BLaER1 treated with 17β-estradiol and CSF1 and Interleukin-3, amounts not matched to agents 10 nM and 100 nM (cell line): ENCODE measurements at regions not wholly inside any gene's neighbourhood (a gene's known extent, or its start where the extent isn't known, plus 50 kb on each side); places are given as distances from the start of the nearest gene placed in this dataset.
"Not testable (repeated sequence)": the region's sequence is repeated elsewhere in the genome, so short reads cannot be mapped to it uniquely, and the experiment has no call there.

ENCODE experiments used
- H3K27ac ChIP-seq, 11 experiments: shearing (Covaris generic); formaldehyde crosslinking; 2 replicates each; pipeline ENCODE4 v1.8.1; 2022
- H3K27me3 ChIP-seq, 11 experiments: shearing (Covaris generic); formaldehyde crosslinking; 2 replicates each; pipeline ENCODE4 v1.8.1; 2022
- H3K36me3 ChIP-seq, 11 experiments: shearing (Covaris generic); formaldehyde crosslinking; 2 replicates each; pipeline ENCODE4 v1.8.1; 2022
- H3K4me1 ChIP-seq, 10 experiments: shearing (Covaris generic); formaldehyde crosslinking; 2 replicates each; pipeline ENCODE4 v1.8.1; 2022
- H3K4me2 ChIP-seq, 11 experiments: shearing (Covaris generic); formaldehyde crosslinking; 2 replicates each; pipeline ENCODE4 v1.8.1; 2022
- H3K4me3 ChIP-seq, 10 experiments: shearing (Covaris generic); formaldehyde crosslinking; 2 replicates each; pipeline ENCODE4 v1.8.1; 2022
- H3K9ac ChIP-seq, 11 experiments: shearing (Covaris generic); formaldehyde crosslinking; 2 replicates each; pipeline ENCODE4 v1.8.1; 2022
- H3K9me3 ChIP-seq, 11 experiments: shearing (Covaris generic); formaldehyde crosslinking; replicated peaks in 1 of 11; 2 replicates each; pipeline ENCODE4 v1.8.1; 2022
- H4K20me1 ChIP-seq, 11 experiments: shearing (Covaris generic); formaldehyde crosslinking; 2 replicates each; pipeline ENCODE4 v1.8.1; 2022
- Cebpa-rat ChIP-seq, 11 experiments: shearing (Covaris generic); IDR thresholded peaks; 2 replicates each; pipeline ENCODE4 v1.8.1; 2022

GRCh38 chr15:98076021-98076816 lies 115.7 kb downstream of the ARRDC4 start:
- H4K20me1 ChIP-seq, result no peaks in the 10 kb centered on the region
- H3K36me3 ChIP-seq, result no peaks in the 10 kb centered on the region
- no peak for TF ChIP-seq Cebpa-rat (IDR thresholded peaks at IDR 0.05)
- H3K27ac ChIP-seq, result peak overlapping the region; percentile 2 to 74 (median 56); a peak in 19 of 22 replicates
- peak overlapping the region; percentile 49 to 87 (median 64) for H3K4me2 ChIP-seq
- H3K9ac ChIP-seq, result peak overlapping the region in 6 of 11 experiments; percentile 36 to 66 (median 39); a peak in 8 of 22 replicates
- no peaks in the 10 kb centered on the region for H3K27me3 ChIP-seq
- H3K4me1 ChIP-seq, result peaks cover 10 to 52% (median 29%) of the 10 kb centered on the region in 10 experiments
- peaks cover 0 to 12% (median 4%) of the 10 kb centered on the region in 11 experiments; a peak in 6 of 22 replicates for H3K9me3 ChIP-seq
- peak overlapping the region in 2 of 10 experiments; percentile 10 to 13; a peak in 2 of 20 replicates for H3K4me3 ChIP-seq

- H3K4me1 ChIP-seq, result peaks cover 10 to 52% (median 29%) of the 10 kb centered on the region in 10 experiments
- H3K9ac ChIP-seq, result peak overlapping the region in 5 of 11 experiments; percentile 36 to 66 (median 39); a peak in 7 of 22 replicates
- H3K4me2 ChIP-seq, result peak overlapping the region; percentile 49 to 87 (median 64)
Observed at GRCh38 chr15:98077186-98077585, 116.7 kb downstream of the ARRDC4 start.

GRCh38 chr15:98080791-98081190 lies 120.3 kb downstream of the ARRDC4 start:
- Histone ChIP-seq H4K20me1 (no peaks in the 10 kb centered on the region), H3K9me3 (peaks cover 0 to 4% (median 0%) of the 10 kb centered on the region in 11 experiments; a peak in 1 of 22 replicates), H3K9ac (no peak overlapping the region), H3K4me1 (peaks cover 14 to 22% (median 19%) of the 10 kb centered on the region in 10 experiments), H3K36me3 (no peaks in the 10 kb centered on the region), H3K4me2 (no peak overlapping the region), H3K27ac (no peak overlapping the region), H3K27me3 (no peaks in the 10 kb centered on the region), H3K4me3 (no peak overlapping the region)
- TF ChIP-seq Cebpa-rat (IDR thresholded peaks at IDR 0.05), result no peak

More at GRCh38 chr15:98077186-98077585, 116.7 kb downstream of the ARRDC4 start:
- Histone ChIP-seq H4K20me1 (no peaks in the 10 kb centered on the region), H3K27ac (peak overlapping the region; percentile 2 to 74 (median 56); a peak in 18 of 22 replicates), H3K27me3 (no peaks in the 10 kb centered on the region), H3K4me3 (0 out of 20 replicates have a peak overlapping the region, but pooled peaks of 1 of the 10 experiments have one; percentile 13), H3K9me3 (peaks cover 0 to 8% (median 4%) of the 10 kb centered on the region in 11 experiments; a peak in 6 of 22 replicates), H3K36me3 (no peaks in the 10 kb centered on the region)
- no peak for TF ChIP-seq Cebpa-rat (IDR thresholded peaks at IDR 0.05)

DNA sequence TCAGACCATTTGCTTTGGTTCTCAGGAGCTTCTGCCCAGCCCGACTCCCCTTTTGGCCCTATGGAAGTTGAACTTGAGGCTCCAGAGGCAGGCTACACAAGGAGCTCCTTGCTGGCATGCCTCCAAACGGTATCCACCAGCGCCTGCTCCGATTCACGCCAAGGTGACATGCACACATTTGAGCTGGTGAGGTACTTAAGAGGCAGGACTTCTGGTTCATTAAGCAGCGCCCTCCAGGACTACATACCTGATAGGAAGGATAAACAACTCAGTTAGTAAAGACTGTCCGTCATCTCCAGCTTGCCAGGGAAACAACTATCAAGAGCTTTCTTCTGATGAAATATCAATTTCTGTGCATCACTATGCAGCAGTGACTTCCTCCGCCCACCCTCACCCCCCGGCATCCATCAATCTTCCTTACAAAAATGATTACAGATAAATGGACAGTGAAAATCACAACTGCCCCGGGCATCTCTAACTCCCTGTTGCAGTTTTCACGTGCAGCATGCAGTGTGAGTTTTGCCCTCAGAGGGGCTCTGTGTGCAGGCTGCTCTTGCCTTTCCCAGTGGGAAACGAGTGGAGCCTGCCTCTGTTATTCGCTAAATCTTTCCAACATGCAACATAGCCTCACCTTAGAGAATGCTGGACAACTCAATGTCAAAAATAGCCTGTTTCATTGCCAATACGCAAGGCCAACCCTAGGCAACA lies 122.9 kb downstream of the ARRDC4 start:
- H3K4me1 ChIP-seq, result peaks cover 0 to 8% (median 0%) of the 10 kb centered on the region in 10 experiments; a peak in 3 of 20 replicates
- no peak overlapping the region for H3K4me2 ChIP-seq
- H4K20me1 ChIP-seq, result no peaks in the 10 kb centered on the region
- H3K9me3 ChIP-seq, result peaks cover 16 to 24% (median 20%) of the 10 kb centered on the region in 11 experiments
- H3K9ac ChIP-seq, result no peak overlapping the region
- no peaks in the 10 kb centered on the region for H3K36me3 ChIP-seq
- no peak for TF ChIP-seq Cebpa-rat (IDR thresholded peaks at IDR 0.05)
- H3K27ac ChIP-seq, result no peak overlapping the region
- H3K4me3 ChIP-seq, result no peak overlapping the region
- H3K27me3 ChIP-seq, result no peaks in the 10 kb centered on the region

- no peaks in the 10 kb centered on the region for H3K36me3 ChIP-seq
- peaks cover 17 to 29% (median 21%) of the 10 kb centered on the region in 11 experiments for H3K9me3 ChIP-seq
- no peak overlapping the region for H3K4me2 ChIP-seq
- H3K4me3 ChIP-seq, result no peak overlapping the region
- no peak overlapping the region for H3K27ac ChIP-seq
- no peaks in the 10 kb centered on the region for H3K27me3 ChIP-seq
- no peak overlapping the region for H3K9ac ChIP-seq
- H3K4me1 ChIP-seq, result peaks cover 0 to 8% (median 0%) of the 10 kb centered on the region in 10 experiments; a peak in 3 of 20 replicates
- TF ChIP-seq Cebpa-rat (IDR thresholded peaks at IDR 0.05), result no peak
- no peaks in the 10 kb centered on the region for H4K20me1 ChIP-seq
Observed at GRCh38 chr15:98085003-98085639, 124.6 kb downstream of the ARRDC4 start.

DNA sequence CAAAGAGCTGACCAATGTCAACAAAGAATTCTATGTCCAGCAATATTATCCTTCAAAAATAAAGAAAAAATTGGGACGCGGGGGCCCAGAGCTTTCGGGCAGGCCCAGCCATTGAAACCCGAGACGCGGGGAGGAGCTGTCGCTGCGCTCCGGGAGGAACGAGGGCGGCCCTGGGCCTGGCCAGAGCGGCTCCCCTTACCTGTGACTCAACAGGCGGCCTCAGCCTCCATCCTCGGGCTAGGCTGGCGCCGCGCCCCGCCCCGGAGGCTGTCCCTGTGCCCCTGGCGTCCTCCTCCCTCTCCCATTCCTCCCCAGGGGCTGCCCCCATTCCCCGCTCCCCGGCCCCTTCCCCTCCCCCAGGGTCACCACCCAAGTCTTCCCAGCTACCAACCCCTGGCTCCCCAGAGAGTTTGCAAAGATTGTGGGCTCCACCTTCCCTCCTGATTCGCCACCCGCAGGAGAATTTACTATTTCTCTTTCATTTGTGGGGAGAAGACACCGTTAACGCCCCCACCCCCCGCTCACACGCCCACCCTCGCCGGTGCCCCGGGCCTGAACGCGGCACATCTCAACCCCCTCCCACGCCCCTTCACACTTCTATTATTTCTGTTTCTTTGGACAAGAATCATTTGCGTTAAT lies 127.9 kb downstream of the ARRDC4 start:
- not testable (repeated sequence) for H3K4me2 ChIP-seq, H4K20me1 ChIP-seq, H3K4me3 ChIP-seq, H3K27ac ChIP-seq, H3K36me3 ChIP-seq, H3K27me3 ChIP-seq, H3K9ac ChIP-seq, H3K4me1 ChIP-seq
- peaks cover 17 to 42% (median 29%) of the 10 kb centered on the region in 11 experiments for H3K9me3 ChIP-seq

DNA sequence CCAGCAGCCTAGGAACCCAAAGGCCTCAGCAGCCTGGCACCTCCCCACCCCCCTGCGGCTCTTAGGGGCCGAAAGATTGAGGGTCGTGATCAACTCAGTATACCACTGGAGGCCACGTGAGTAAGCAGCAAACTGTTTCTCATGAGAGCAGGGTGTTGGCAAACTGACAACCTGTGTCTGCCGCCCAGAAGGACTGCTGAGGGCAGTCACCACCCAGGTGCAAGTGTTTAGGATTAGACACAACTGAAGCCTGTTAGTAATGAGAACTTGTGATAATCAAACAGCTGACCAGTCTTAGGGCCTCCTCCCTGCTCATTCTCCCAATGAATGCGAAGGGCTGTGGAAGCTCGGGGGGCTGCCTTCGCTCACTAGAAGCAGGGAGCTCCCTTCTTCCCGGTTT lies 128.8 kb downstream of the ARRDC4 start:
- not testable (repeated sequence) for H3K27me3 ChIP-seq, H4K20me1 ChIP-seq, H3K4me3 ChIP-seq, H3K4me1 ChIP-seq, H3K36me3 ChIP-seq, H3K4me2 ChIP-seq, H3K9ac ChIP-seq, H3K27ac ChIP-seq
- peaks cover 17 to 42% (median 29%) of the 10 kb centered on the region in 11 experiments for H3K9me3 ChIP-seq

DNA sequence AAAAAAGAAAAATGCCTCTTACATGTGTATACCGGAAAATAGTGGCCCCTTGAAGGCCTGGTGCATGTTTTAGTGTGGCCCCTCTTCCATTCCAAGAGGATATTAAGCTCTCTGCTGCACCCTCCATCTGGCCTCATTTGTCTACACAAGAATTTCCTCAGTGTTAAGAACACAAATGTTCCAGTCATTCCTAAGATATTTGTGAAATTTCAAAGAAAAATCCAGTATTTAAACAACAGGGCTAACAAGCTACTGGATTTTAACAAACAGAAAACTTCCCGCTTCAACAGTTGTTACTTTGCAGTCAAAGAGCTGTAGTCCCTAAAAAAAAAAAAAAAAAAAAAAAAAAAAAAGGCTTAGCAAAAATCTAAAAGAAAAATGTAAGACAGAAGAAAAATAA lies 137.5 kb downstream of the ARRDC4 start:
- not testable (repeated sequence) for H3K4me3 ChIP-seq

GRCh38 chr15:98100606-98101005 lies 140.1 kb downstream of the ARRDC4 start:
- H3K4me3 ChIP-seq, H3K9ac ChIP-seq, H3K4me2 ChIP-seq, H3K4me1 ChIP-seq, H3K36me3 ChIP-seq, H4K20me1 ChIP-seq, H3K27ac ChIP-seq, H3K27me3 ChIP-seq: not testable (repeated sequence)
- peaks cover 12 to 23% (median 21%) of the 10 kb centered on the region in 11 experiments; a peak in 21 of 22 replicates for H3K9me3 ChIP-seq

More for the DNA sequence above, 137.5 kb downstream of the ARRDC4 start:
- H3K27ac ChIP-seq, H4K20me1 ChIP-seq, H3K4me1 ChIP-seq, H3K4me2 ChIP-seq, H3K27me3 ChIP-seq, H3K9me3 ChIP-seq, H3K36me3 ChIP-seq, H3K9ac ChIP-seq: not testable (repeated sequence)
